ENCODE measurements at regions not wholly inside any gene's neighbourhood (a gene's known extent, or its start where the extent isn't known, plus 50 kb on each side); places are given as distances from the start of the nearest gene placed in this dataset.

GRCh38 chr2:239626961-239627592 is 226.3 kb upstream of the HDAC4 start:
- TF ChIP-seq CTCF (IDR thresholded peaks at IDR 0.05): no peak

- TF ChIP-seq CTCF (IDR thresholded peaks at IDR 0.05): no peak
Measured at GRCh38 chr2:239625971-239626734, 225.3 kb upstream of the HDAC4 start.

GRCh38 chr2:239625156-239625845 is 224.5 kb upstream of the HDAC4 start:
- no peak for TF ChIP-seq CTCF (IDR thresholded peaks at IDR 0.05)

- TF ChIP-seq CTCF (IDR thresholded peaks at IDR 0.05): no peak
Measured at GRCh38 chr2:239621611-239622010, 220.8 kb upstream of the HDAC4 start.

GRCh38 chr2:239619369-239619768 is 218.5 kb upstream of the HDAC4 start:
- no peak for TF ChIP-seq CTCF (IDR thresholded peaks at IDR 0.05)

- no peak for TF ChIP-seq CTCF (IDR thresholded peaks at IDR 0.05)
Measured at GRCh38 chr2:239616729-239617128, 215.9 kb upstream of the HDAC4 start.

- no peak for TF ChIP-seq CTCF (IDR thresholded peaks at IDR 0.05)
Measured at GRCh38 chr2:239612133-239612532, 211.3 kb upstream of the HDAC4 start.
